ENCODE measurements at regions not wholly inside any gene's neighbourhood (a gene's known extent, or its start where the extent isn't known, plus 50 kb on each side); places are given as distances from the start of the nearest gene placed in this dataset.

DNA sequence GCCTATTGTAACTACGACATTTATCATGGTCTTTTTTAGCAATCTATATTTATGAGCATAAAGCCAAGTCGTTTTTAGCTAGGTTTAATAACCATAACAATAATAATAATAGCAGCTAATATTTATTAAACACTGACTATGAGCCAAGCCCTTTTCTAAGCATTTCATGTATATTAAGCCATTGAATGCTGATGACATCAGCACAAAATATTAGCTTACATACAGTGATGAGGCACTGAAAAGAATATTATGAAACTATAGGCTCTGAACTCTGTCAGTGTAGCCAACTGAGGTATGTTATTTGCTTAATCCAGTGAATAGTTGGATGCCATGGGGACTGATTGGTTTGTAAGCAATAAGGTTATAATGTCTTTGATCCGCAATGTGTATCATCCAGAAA lies 235.2 kb downstream of the NDFIP2 start:
- TF ChIP-seq, protein P1, sequence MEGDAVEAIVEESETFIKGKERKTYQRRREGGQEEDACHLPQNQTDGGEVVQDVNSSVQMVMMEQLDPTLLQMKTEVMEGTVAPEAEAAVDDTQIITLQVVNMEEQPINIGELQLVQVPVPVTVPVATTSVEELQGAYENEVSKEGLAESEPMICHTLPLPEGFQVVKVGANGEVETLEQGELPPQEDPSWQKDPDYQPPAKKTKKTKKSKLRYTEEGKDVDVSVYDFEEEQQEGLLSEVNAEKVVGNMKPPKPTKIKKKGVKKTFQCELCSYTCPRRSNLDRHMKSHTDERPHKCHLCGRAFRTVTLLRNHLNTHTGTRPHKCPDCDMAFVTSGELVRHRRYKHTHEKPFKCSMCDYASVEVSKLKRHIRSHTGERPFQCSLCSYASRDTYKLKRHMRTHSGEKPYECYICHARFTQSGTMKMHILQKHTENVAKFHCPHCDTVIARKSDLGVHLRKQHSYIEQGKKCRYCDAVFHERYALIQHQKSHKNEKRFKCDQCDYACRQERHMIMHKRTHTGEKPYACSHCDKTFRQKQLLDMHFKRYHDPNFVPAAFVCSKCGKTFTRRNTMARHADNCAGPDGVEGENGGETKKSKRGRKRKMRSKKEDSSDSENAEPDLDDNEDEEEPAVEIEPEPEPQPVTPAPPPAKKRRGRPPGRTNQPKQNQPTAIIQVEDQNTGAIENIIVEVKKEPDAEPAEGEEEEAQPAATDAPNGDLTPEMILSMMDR (conservative IDR thresholded peaks at IDR 0.05), result no peak
- no peak for TF ChIP-seq EZH2 (IDR thresholded peaks at IDR 0.05; ENCODE audit: low read depth)
